ENCODE measurements at regions not wholly inside any gene's neighbourhood (a gene's known extent, or its start where the extent isn't known, plus 50 kb on each side); places are given as distances from the start of the nearest gene placed in this dataset.

GRCh38 chr7:47087866-47088265, 494.0 kb downstream of the TNS3 start:
- Histone ChIP-seq H3K4me3 (ENCODE audit: control extremely low read depth in 1 of 5, extremely low read depth in 1 of 5, insufficient read depth in 1 of 5, low read depth in 2 of 5, low read length in 4 of 5) (no peak overlapping the region), H4K20me1 (ENCODE audit: control insufficient read depth, insufficient read depth, low read length, poor library complexity, severe bottlenecking) (no peaks in the 10 kb centered on the region), H3K4me1 (ENCODE audit: control insufficient read depth in 2 of 2, insufficient read depth in 2 of 2, low read length in 2 of 2) (peaks cover 0 to 6% of the 10 kb centered on the region in 2 donors), H3K27ac (ENCODE audit: low read length in 2 of 2) (no peak overlapping the region), H3K27me3 (replicated peaks in 1 of 4; ENCODE audit: control extremely low read depth in 1 of 4, control insufficient read depth in 3 of 4, insufficient read depth in 4 of 4, low read length in 3 of 4) (no peaks in the 10 kb centered on the region), H3K36me3 (replicated peaks in 1 of 2; ENCODE audit: control extremely low read depth in 1 of 2, control insufficient read depth in 1 of 2, extremely low read depth in 1 of 2, insufficient read depth in 2 of 2, low read length in 1 of 2) (no peaks in the 10 kb centered on the region), H3K4me2 (replicated peaks; ENCODE audit: low read depth, low read length, poor library complexity, severe bottlenecking) (no peak overlapping the region), H2AFZ (ENCODE audit: insufficient read depth, low read depth, low read length, poor library complexity, severe bottlenecking) (peak overlapping the region; percentile 10), H3K79me2 (ENCODE audit: control insufficient read depth, insufficient read depth, low read length) (no peaks in the 10 kb centered on the region), H3K9me3 (ENCODE audit: control extremely low read depth in 1 of 3, control insufficient read depth in 2 of 3, insufficient read depth in 1 of 3, low read length in 2 of 3) (no peaks in the 10 kb centered on the region), H3K9ac (ENCODE audit: low read length) (no peak overlapping the region)
- Mint-ChIP-seq H3K4me1 (no peaks in the 10 kb centered on the region), H3K27ac (no peak overlapping the region), H3K4me3 (no peak overlapping the region), H3K27me3 (peaks cover 5% of the 10 kb centered on the region), H3K9me3 (ENCODE audit: insufficient read depth) (no peaks in the 10 kb centered on the region)
- TF ChIP-seq EZH2 (IDR thresholded peaks at IDR 0.05; ENCODE audit: borderline replicate concordance, insufficient read depth, low read depth, low read length, poor library complexity, severe bottlenecking) (no peak), CTCF (IDR thresholded peaks at IDR 0.05) (no peak)
- 47% methylated on average over 2 of the region's 2 CpGs for WGBS (ENCODE audit: insufficient coverage)
- ATAC-seq (ENCODE audit: low read depth) = no peak
- ChIA-PET CTCF (interaction anchor here (0.6 to 1.6 kb wide), 5 partner anchors 9 to 1170 kb away, joined by 3 to 7 read pairs (median 3); no protein-coding TSS in a partner anchor), POLR2A (no interaction called here)
- DNase-seq = no peak
- intact Hi-C loops (cut with micrococcal nuclease) = no loop called here

GRCh38 chr7:47085491-47086275, 496.2 kb downstream of the TNS3 start:
- H3K4me2 ChIP-seq (replicated peaks; ENCODE audit: low read depth, low read length, poor library complexity, severe bottlenecking) = no peak overlapping the region
- H3K4me3 ChIP-seq (ENCODE audit: control extremely low read depth in 1 of 5, extremely low read depth in 1 of 5, insufficient read depth in 1 of 5, low read depth in 2 of 5, low read length in 4 of 5) = no peak overlapping the region
- Mint-ChIP-seq H3K9me3 (ENCODE audit: insufficient read depth) (no peaks in the 10 kb centered on the region), H3K4me3 (no peak overlapping the region), H3K27ac (no peak overlapping the region), H3K27me3 (peaks cover 4% of the 10 kb centered on the region), H3K4me1 (no peaks in the 10 kb centered on the region)
- H3K9ac ChIP-seq (ENCODE audit: low read length) = no peak overlapping the region
- H2AFZ ChIP-seq (ENCODE audit: insufficient read depth, low read depth, low read length, poor library complexity, severe bottlenecking) = no peak overlapping the region
- TF ChIP-seq CTCF (IDR thresholded peaks at IDR 0.05) (no peak), EZH2 (IDR thresholded peaks at IDR 0.05; ENCODE audit: borderline replicate concordance, insufficient read depth, low read depth, low read length, poor library complexity, severe bottlenecking) (no peak)
- no peaks in the 10 kb centered on the region for H3K9me3 ChIP-seq (ENCODE audit: control extremely low read depth in 1 of 3, control insufficient read depth in 2 of 3, insufficient read depth in 1 of 3, low read length in 2 of 3)
- H3K27me3 ChIP-seq (replicated peaks in 1 of 4; ENCODE audit: control extremely low read depth in 1 of 4, control insufficient read depth in 3 of 4, insufficient read depth in 4 of 4, low read length in 3 of 4) = no peaks in the 10 kb centered on the region
- no peaks in the 10 kb centered on the region for H3K79me2 ChIP-seq (ENCODE audit: control insufficient read depth, insufficient read depth, low read length)
- POLR2A ChIA-PET = no interaction called here
- CTCF ChIA-PET = no interaction called here
- H3K27ac ChIP-seq (ENCODE audit: low read length in 2 of 2) = no peak overlapping the region
- no peaks in the 10 kb centered on the region for H4K20me1 ChIP-seq (ENCODE audit: control insufficient read depth, insufficient read depth, low read length, poor library complexity, severe bottlenecking)
- no CpG with 5 or more reads among the region's 1 CpG for WGBS (ENCODE audit: insufficient coverage)
- no peaks in the 10 kb centered on the region for H3K36me3 ChIP-seq (replicated peaks in 1 of 2; ENCODE audit: control extremely low read depth in 1 of 2, control insufficient read depth in 1 of 2, extremely low read depth in 1 of 2, insufficient read depth in 2 of 2, low read length in 1 of 2)
- intact Hi-C loops (cut with micrococcal nuclease) = no loop called here
- peaks cover 0 to 3% of the 10 kb centered on the region in 2 donors for H3K4me1 ChIP-seq (ENCODE audit: control insufficient read depth in 2 of 2, insufficient read depth in 2 of 2, low read length in 2 of 2)
- DNase-seq = no peak
- no peak for ATAC-seq (ENCODE audit: low read depth)
